Liver (tissue), 8 donors: ENCODE measurements at regions not wholly inside any gene's neighbourhood (a gene's known extent, or its start where the extent isn't known, plus 50 kb on each side); places are given as distances from the start of the nearest gene placed in this dataset.

Experiments used
- DNase-seq: peaks from one replicate; pipeline ENCODE4 v3.0.0-alpha.2; 2017; ENCODE audit warnings: low spot score
- H3K27ac ChIP-seq, 2 donors: one replicate each; pipeline ENCODE4 v1.7.0; 2013; ENCODE audit warnings: inconsistent platforms in 2 of 2, low read length in 2 of 2, control low read depth in 1 of 2, low read depth in 1 of 2, mild to moderate bottlenecking in 1 of 2
- H3K27me3 ChIP-seq, 4 donors: one replicate each; pipeline versions ENCODE4 v1.6.1 to v1.7.0; 2013; ENCODE audit warnings: low read length in 3 of 4, inconsistent platforms in 1 of 4, mild to moderate bottlenecking in 1 of 4, moderate library complexity in 1 of 4; ENCODE audit not compliant: control insufficient read depth in 4 of 4, insufficient read depth in 4 of 4
- H3K36me3 ChIP-seq, 4 donors: one replicate each; pipeline versions ENCODE4 v1.6.1 to v1.7.0; 2013; ENCODE audit warnings: low read length in 3 of 4, mild to moderate bottlenecking in 3 of 4, low read depth in 1 of 4, moderate library complexity in 1 of 4; ENCODE audit not compliant: control insufficient read depth in 4 of 4, insufficient read depth in 3 of 4
- H3K4me1 ChIP-seq, 4 donors: one replicate each; pipeline versions ENCODE4 v1.6.1 to v1.7.0; 2013; ENCODE audit warnings: low read length in 3 of 4, mild to moderate bottlenecking in 3 of 4, moderate library complexity in 1 of 4; ENCODE audit not compliant: control insufficient read depth in 4 of 4, insufficient read depth in 4 of 4
- H3K4me3 ChIP-seq, 3 donors: one replicate each; pipeline versions ENCODE4 v1.6.1 to v1.7.0; 2013; ENCODE audit warnings: low read length in 3 of 3, control low read depth in 1 of 3, low read depth in 1 of 3, mild to moderate bottlenecking in 1 of 3
- H3K9ac ChIP-seq, 2 donors: one replicate each; pipeline ENCODE4 v1.7.0; 2013; ENCODE audit warnings: low read length in 2 of 2, mild to moderate bottlenecking in 2 of 2, moderate library complexity in 2 of 2, control low read depth in 1 of 2, low read depth in 1 of 2
- H3K9me3 ChIP-seq, 4 donors: one replicate each; pipeline versions ENCODE4 v1.6.1 to v1.7.0; 2013; ENCODE audit warnings: low read length in 3 of 4; ENCODE audit not compliant: control insufficient read depth in 4 of 4
- FOXA2 ChIP-seq: IDR thresholded peaks from 2 replicates; pipeline ENCODE4 v1.6.1; 2016; ENCODE audit warnings: antibody characterized with exemption
- HNF4A ChIP-seq, 2 donors: conservative IDR thresholded peaks; 2 replicates each; pipeline ENCODE4 v1.6.1; 2016; ENCODE audit warnings: antibody characterized with exemption in 2 of 2, mild to moderate bottlenecking in 2 of 2
- HNF4G ChIP-seq: IDR thresholded peaks from 2 replicates; pipeline ENCODE4 v1.6.1; 2016; ENCODE audit warnings: antibody characterized with exemption
- JUND ChIP-seq, 2 donors: IDR thresholded peaks; 2 replicates each; pipeline ENCODE4 v1.6.1; 2016; ENCODE audit warnings: antibody characterized with exemption in 2 of 2
- RXRA ChIP-seq, 2 donors: IDR thresholded peaks; 2 replicates each; pipeline ENCODE4 v1.6.1; 2017 to 2018; ENCODE audit warnings: antibody characterized with exemption in 2 of 2, mild to moderate bottlenecking in 1 of 2
- SP1 ChIP-seq: IDR thresholded peaks from 2 replicates; pipeline ENCODE4 v1.6.1; 2018; ENCODE audit warnings: antibody characterized with exemption, mild to moderate bottlenecking
- TAF1 ChIP-seq: conservative IDR thresholded peaks from 2 replicates; pipeline ENCODE4 v1.6.1; 2016; ENCODE audit warnings: antibody characterized with exemption, mild to moderate bottlenecking
- WGBS: extraction: QIAGEN DNeasy Blood & Tissue Kit; methylation state at CpG from one replicate; pipeline ENCODE4 v1.1.7; 2013; 5-methylcytosine and 5-hydroxymethylcytosine counted together
- TF ChIP-seq, protein P1 (sequence below): IDR thresholded peaks from 2 replicates; pipeline ENCODE4 v1.6.1; 2016; ENCODE audit warnings: antibody characterized with exemption
- TF ChIP-seq, protein P2 (sequence below): fragments of 150-350 bp; IDR thresholded peaks from 2 replicates; pipeline ENCODE4 v1.5.1; 2017; ENCODE audit warnings: improper control_type of control experiment, low read depth, low read length; ENCODE audit not compliant: missing input control
- TF ChIP-seq, protein P3 (sequence below): IDR thresholded peaks from 2 replicates; pipeline ENCODE4 v1.6.1; 2016; ENCODE audit warnings: antibody characterized with exemption
- TF ChIP-seq, protein P4 (sequence below): IDR thresholded peaks from 2 replicates; pipeline ENCODE4 v1.6.1; 2016; ENCODE audit warnings: antibody characterized with exemption, mild to moderate bottlenecking
- TF ChIP-seq, protein P5 (sequence below): IDR thresholded peaks from 2 replicates; pipeline ENCODE4 v1.6.1; 2016; ENCODE audit warnings: antibody characterized with exemption
- donor health status: healthy.
- donor health status: healthy.
- donor health status: healthy.
- donor health status: healthy.
- donor health status: healthy.

DNA sequence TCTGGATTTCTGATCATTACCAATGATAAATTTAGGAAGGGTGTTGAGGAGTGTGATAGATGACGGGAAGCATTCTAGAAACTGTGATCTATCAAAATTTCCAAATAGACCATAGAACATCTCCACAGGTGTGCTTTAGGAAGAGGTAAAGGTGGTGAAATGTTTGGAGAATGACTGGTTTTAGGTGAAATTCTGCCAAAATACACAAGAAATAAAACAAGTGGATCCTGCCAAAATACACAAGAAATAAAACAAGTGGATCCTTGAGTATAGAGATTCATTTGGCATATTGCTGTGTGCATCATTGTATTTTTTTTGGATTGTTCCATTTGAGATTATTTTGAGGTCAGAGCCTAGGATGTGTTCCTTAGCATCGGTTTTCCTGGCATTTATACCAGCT lies 88.3 kb upstream of the CTNND2 start:
- Histone ChIP-seq H3K36me3 (no peaks in the 10 kb centered on the region), H3K27me3 (no peaks in the 10 kb centered on the region), H3K9ac (no peak overlapping the region), H3K4me1 (no peaks in the 10 kb centered on the region), H3K9me3 (no peaks in the 10 kb centered on the region), H3K4me3 (no peak overlapping the region), H3K27ac (no peak overlapping the region)
- no peak for DNase-seq
- TF ChIP-seq, protein P1, sequence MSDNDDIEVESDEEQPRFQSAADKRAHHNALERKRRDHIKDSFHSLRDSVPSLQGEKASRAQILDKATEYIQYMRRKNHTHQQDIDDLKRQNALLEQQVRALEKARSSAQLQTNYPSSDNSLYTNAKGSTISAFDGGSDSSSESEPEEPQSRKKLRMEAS: no peak
- TF ChIP-seq, protein P2, sequence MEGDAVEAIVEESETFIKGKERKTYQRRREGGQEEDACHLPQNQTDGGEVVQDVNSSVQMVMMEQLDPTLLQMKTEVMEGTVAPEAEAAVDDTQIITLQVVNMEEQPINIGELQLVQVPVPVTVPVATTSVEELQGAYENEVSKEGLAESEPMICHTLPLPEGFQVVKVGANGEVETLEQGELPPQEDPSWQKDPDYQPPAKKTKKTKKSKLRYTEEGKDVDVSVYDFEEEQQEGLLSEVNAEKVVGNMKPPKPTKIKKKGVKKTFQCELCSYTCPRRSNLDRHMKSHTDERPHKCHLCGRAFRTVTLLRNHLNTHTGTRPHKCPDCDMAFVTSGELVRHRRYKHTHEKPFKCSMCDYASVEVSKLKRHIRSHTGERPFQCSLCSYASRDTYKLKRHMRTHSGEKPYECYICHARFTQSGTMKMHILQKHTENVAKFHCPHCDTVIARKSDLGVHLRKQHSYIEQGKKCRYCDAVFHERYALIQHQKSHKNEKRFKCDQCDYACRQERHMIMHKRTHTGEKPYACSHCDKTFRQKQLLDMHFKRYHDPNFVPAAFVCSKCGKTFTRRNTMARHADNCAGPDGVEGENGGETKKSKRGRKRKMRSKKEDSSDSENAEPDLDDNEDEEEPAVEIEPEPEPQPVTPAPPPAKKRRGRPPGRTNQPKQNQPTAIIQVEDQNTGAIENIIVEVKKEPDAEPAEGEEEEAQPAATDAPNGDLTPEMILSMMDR: no peak
- TF ChIP-seq SP1: no peak
- TF ChIP-seq FOXA2: peak; percentile 61
- TF ChIP-seq HNF4G: no peak
- TF ChIP-seq, protein P3, sequence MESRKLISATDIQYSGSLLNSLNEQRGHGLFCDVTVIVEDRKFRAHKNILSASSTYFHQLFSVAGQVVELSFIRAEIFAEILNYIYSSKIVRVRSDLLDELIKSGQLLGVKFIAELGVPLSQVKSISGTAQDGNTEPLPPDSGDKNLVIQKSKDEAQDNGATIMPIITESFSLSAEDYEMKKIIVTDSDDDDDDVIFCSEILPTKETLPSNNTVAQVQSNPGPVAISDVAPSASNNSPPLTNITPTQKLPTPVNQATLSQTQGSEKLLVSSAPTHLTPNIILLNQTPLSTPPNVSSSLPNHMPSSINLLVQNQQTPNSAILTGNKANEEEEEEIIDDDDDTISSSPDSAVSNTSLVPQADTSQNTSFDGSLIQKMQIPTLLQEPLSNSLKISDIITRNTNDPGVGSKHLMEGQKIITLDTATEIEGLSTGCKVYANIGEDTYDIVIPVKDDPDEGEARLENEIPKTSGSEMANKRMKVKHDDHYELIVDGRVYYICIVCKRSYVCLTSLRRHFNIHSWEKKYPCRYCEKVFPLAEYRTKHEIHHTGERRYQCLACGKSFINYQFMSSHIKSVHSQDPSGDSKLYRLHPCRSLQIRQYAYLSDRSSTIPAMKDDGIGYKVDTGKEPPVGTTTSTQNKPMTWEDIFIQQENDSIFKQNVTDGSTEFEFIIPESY: no peak
- no peak for TF ChIP-seq RXRA (IDR thresholded peaks at IDR 0.05)
- TF ChIP-seq, protein P4, sequence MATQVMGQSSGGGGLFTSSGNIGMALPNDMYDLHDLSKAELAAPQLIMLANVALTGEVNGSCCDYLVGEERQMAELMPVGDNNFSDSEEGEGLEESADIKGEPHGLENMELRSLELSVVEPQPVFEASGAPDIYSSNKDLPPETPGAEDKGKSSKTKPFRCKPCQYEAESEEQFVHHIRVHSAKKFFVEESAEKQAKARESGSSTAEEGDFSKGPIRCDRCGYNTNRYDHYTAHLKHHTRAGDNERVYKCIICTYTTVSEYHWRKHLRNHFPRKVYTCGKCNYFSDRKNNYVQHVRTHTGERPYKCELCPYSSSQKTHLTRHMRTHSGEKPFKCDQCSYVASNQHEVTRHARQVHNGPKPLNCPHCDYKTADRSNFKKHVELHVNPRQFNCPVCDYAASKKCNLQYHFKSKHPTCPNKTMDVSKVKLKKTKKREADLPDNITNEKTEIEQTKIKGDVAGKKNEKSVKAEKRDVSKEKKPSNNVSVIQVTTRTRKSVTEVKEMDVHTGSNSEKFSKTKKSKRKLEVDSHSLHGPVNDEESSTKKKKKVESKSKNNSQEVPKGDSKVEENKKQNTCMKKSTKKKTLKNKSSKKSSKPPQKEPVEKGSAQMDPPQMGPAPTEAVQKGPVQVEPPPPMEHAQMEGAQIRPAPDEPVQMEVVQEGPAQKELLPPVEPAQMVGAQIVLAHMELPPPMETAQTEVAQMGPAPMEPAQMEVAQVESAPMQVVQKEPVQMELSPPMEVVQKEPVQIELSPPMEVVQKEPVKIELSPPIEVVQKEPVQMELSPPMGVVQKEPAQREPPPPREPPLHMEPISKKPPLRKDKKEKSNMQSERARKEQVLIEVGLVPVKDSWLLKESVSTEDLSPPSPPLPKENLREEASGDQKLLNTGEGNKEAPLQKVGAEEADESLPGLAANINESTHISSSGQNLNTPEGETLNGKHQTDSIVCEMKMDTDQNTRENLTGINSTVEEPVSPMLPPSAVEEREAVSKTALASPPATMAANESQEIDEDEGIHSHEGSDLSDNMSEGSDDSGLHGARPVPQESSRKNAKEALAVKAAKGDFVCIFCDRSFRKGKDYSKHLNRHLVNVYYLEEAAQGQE: no peak
- TF ChIP-seq, protein P5, sequence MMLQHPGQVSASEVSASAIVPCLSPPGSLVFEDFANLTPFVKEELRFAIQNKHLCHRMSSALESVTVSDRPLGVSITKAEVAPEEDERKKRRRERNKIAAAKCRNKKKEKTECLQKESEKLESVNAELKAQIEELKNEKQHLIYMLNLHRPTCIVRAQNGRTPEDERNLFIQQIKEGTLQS: no peak
- no peak for TF ChIP-seq TAF1
- TF ChIP-seq JUND (IDR thresholded peaks at IDR 0.05): peak in 1 of 2 donors; percentile 11
- TF ChIP-seq HNF4A (conservative IDR thresholded peaks at IDR 0.05): no peak
- 35% methylated on average over 2 of the region's 2 CpGs for WGBS

DNA sequence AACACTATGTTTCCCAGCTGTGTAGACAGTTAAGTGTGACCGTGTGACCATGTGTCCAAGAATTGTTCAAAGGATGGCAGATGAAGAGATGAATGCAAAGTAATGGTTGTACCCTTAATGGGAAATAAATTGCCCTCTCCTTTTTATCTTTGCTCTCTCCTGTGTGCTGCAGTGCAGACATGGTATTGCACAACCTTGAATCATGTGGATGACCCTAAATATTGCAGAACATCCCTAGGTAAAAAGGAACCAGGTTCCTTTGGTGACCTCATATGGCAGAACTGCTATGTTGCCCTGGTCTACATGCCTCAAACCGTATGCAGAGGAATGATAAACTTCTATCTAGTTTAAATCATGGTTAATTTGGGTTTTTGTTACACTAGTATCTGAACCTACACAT lies 81.7 kb upstream of the CTNND2 start:
- 66% methylated on average over 2 of the region's 2 CpGs for WGBS
- Histone ChIP-seq H3K9ac (no peak overlapping the region), H3K4me3 (no peak overlapping the region)

More for the DNA sequence above, 81.7 kb upstream of the CTNND2 start:
- H3K27me3 ChIP-seq: no peaks in the 10 kb centered on the region
- no peaks in the 10 kb centered on the region for H3K4me1 ChIP-seq
- H3K9me3 ChIP-seq: no peaks in the 10 kb centered on the region
- TF ChIP-seq, protein P3: no peak
- TF ChIP-seq RXRA (IDR thresholded peaks at IDR 0.05): peak in 1 of 2 donors; percentile 22
- no peak for TF ChIP-seq JUND (IDR thresholded peaks at IDR 0.05)
- DNase-seq: no peak
- no peaks in the 10 kb centered on the region for H3K36me3 ChIP-seq
- H3K27ac ChIP-seq: no peak overlapping the region
